Stomach (tissue), 4 donors: ENCODE measurements at regions not wholly inside any gene's neighbourhood (a gene's known extent, or its start where the extent isn't known, plus 50 kb on each side); places are given as distances from the start of the nearest gene placed in this dataset.

Source experiments
- EP300 ChIP-seq: sonication (generic); formaldehyde crosslinking; IDR thresholded peaks from one replicate; pipeline ENCODE4 v1.6.1; 2017; ENCODE audit warnings: antibody characterized with exemption
- POLR2A ChIP-seq, 4 donors: fragments of 450-650 bp; IDR thresholded peaks; one replicate each; pipeline ENCODE4 v1.6.1; 2016; ENCODE audit warnings: antibody characterized with exemption in 4 of 4, control low read depth in 2 of 4, mild to moderate bottlenecking in 1 of 4, moderate library complexity in 1 of 4
- TF ChIP-seq, protein P1 (sequence below), 7 experiments: fragments of 450-650 bp in 4 of 7; fragments of 200-600 bp in 3 of 7; sonication (generic) in 3 of 7; IDR thresholded peaks; one replicate each; pipeline ENCODE4 v1.5.1; 2016 to 2019; ENCODE audit warnings: antibody characterized with exemption in 7 of 7, control low read depth in 2 of 7, mild to moderate bottlenecking in 1 of 7

GRCh38 chr6:113067612-113068275 lies 720.6 kb downstream of the RFPL4B start:
- TF ChIP-seq, protein P1, sequence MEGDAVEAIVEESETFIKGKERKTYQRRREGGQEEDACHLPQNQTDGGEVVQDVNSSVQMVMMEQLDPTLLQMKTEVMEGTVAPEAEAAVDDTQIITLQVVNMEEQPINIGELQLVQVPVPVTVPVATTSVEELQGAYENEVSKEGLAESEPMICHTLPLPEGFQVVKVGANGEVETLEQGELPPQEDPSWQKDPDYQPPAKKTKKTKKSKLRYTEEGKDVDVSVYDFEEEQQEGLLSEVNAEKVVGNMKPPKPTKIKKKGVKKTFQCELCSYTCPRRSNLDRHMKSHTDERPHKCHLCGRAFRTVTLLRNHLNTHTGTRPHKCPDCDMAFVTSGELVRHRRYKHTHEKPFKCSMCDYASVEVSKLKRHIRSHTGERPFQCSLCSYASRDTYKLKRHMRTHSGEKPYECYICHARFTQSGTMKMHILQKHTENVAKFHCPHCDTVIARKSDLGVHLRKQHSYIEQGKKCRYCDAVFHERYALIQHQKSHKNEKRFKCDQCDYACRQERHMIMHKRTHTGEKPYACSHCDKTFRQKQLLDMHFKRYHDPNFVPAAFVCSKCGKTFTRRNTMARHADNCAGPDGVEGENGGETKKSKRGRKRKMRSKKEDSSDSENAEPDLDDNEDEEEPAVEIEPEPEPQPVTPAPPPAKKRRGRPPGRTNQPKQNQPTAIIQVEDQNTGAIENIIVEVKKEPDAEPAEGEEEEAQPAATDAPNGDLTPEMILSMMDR (IDR thresholded peaks at IDR 0.05), result no peak
- TF ChIP-seq POLR2A (IDR thresholded peaks at IDR 0.05) (no peak), EP300 (no peak)
